ENCODE measurements at regions not wholly inside any gene's neighbourhood (a gene's known extent, or its start where the extent isn't known, plus 50 kb on each side); places are given as distances from the start of the nearest gene placed in this dataset.

- Histone ChIP-seq H3K9ac (no peak overlapping the region), H3K4me3 (ENCODE audit: low read depth, low read length) (no peak overlapping the region), H3K79me2 (no peaks in the 10 kb centered on the region), H2AFZ (no peak overlapping the region), H3K36me3 (ENCODE audit: control insufficient read depth, insufficient read depth, low read length) (no peaks in the 10 kb centered on the region), H3K4me1 (no peaks in the 10 kb centered on the region), H3K4me2 (ENCODE audit: low read length) (no peak overlapping the region), H3K27me3 (ENCODE audit: control insufficient read depth, insufficient read depth, low read length) (no peaks in the 10 kb centered on the region), H3K9me3 (ENCODE audit: control insufficient read depth, low read length) (no peaks in the 10 kb centered on the region), H3K27ac (no peak overlapping the region)
- no peak for TF ChIP-seq CTCF (IDR thresholded peaks at IDR 0.05)
Measured at GRCh38 chr11:42800041-42800440, 511.8 kb upstream of the API5 start.

- H3K9ac ChIP-seq, result no peak overlapping the region
- H3K79me2 ChIP-seq, result no peaks in the 10 kb centered on the region
- TF ChIP-seq CTCF (IDR thresholded peaks at IDR 0.05), result no peak
- no peaks in the 10 kb centered on the region for H3K36me3 ChIP-seq (ENCODE audit: control insufficient read depth, insufficient read depth, low read length)
- no peak overlapping the region for H3K4me2 ChIP-seq (ENCODE audit: low read length)
- no peak overlapping the region for H3K27ac ChIP-seq
- no peaks in the 10 kb centered on the region for H3K9me3 ChIP-seq (ENCODE audit: control insufficient read depth, low read length)
- no peaks in the 10 kb centered on the region for H3K4me1 ChIP-seq
- H3K27me3 ChIP-seq (ENCODE audit: control insufficient read depth, insufficient read depth, low read length), result no peaks in the 10 kb centered on the region
- H2AFZ ChIP-seq, result no peak overlapping the region
- H3K4me3 ChIP-seq (ENCODE audit: low read depth, low read length), result no peak overlapping the region
Measured at GRCh38 chr11:42802201-42802899, 509.4 kb upstream of the API5 start.

GRCh38 chr11:42806191-42806590 is 505.6 kb upstream of the API5 start:
- no peak for TF ChIP-seq CTCF (IDR thresholded peaks at IDR 0.05)
- Histone ChIP-seq H3K79me2 (no peaks in the 10 kb centered on the region), H2AFZ (no peak overlapping the region), H3K9ac (no peak overlapping the region), H3K4me3 (ENCODE audit: low read depth, low read length) (no peak overlapping the region), H3K4me1 (no peaks in the 10 kb centered on the region), H3K36me3 (ENCODE audit: control insufficient read depth, insufficient read depth, low read length) (no peaks in the 10 kb centered on the region), H3K4me2 (ENCODE audit: low read length) (no peak overlapping the region), H3K9me3 (ENCODE audit: control insufficient read depth, low read length) (no peaks in the 10 kb centered on the region), H3K27me3 (ENCODE audit: control insufficient read depth, insufficient read depth, low read length) (no peaks in the 10 kb centered on the region), H3K27ac (no peak overlapping the region)

GRCh38 chr11:42812361-42812760 is 499.4 kb upstream of the API5 start:
- Histone ChIP-seq H3K9me3 (ENCODE audit: control insufficient read depth, low read length) (no peaks in the 10 kb centered on the region), H3K79me2 (no peaks in the 10 kb centered on the region), H3K36me3 (ENCODE audit: control insufficient read depth, insufficient read depth, low read length) (no peaks in the 10 kb centered on the region), H3K27ac (no peak overlapping the region), H2AFZ (no peak overlapping the region), H3K4me3 (ENCODE audit: low read depth, low read length) (no peak overlapping the region), H3K9ac (no peak overlapping the region), H3K4me1 (no peaks in the 10 kb centered on the region), H3K27me3 (ENCODE audit: control insufficient read depth, insufficient read depth, low read length) (no peaks in the 10 kb centered on the region), H3K4me2 (ENCODE audit: low read length) (no peak overlapping the region)
- no peak for TF ChIP-seq CTCF (IDR thresholded peaks at IDR 0.05)

- no peak for TF ChIP-seq CTCF (IDR thresholded peaks at IDR 0.05)
- H3K9ac ChIP-seq, result no peak overlapping the region
- no peak overlapping the region for H3K4me2 ChIP-seq (ENCODE audit: low read length)
- no peak overlapping the region for H3K4me3 ChIP-seq (ENCODE audit: low read depth, low read length)
- H3K27ac ChIP-seq, result no peak overlapping the region
- H3K9me3 ChIP-seq (ENCODE audit: control insufficient read depth, low read length), result no peaks in the 10 kb centered on the region
- no peaks in the 10 kb centered on the region for H3K27me3 ChIP-seq (ENCODE audit: control insufficient read depth, insufficient read depth, low read length)
- H3K36me3 ChIP-seq (ENCODE audit: control insufficient read depth, insufficient read depth, low read length), result no peaks in the 10 kb centered on the region
- no peaks in the 10 kb centered on the region for H3K4me1 ChIP-seq
- H2AFZ ChIP-seq, result no peak overlapping the region
- H3K79me2 ChIP-seq, result no peaks in the 10 kb centered on the region
Measured at GRCh38 chr11:42812960-42813359, 498.8 kb upstream of the API5 start.

Measured in parathyroid adenoma (tissue), 2 donors.